ENCODE measurements at regions not wholly inside any gene's neighbourhood (a gene's known extent, or its start where the extent isn't known, plus 50 kb on each side); places are given as distances from the start of the nearest gene placed in this dataset.
"Not testable (repeated sequence)": the region's sequence is repeated elsewhere in the genome, so short reads cannot be mapped to it uniquely, and the experiment has no call there.

DNA sequence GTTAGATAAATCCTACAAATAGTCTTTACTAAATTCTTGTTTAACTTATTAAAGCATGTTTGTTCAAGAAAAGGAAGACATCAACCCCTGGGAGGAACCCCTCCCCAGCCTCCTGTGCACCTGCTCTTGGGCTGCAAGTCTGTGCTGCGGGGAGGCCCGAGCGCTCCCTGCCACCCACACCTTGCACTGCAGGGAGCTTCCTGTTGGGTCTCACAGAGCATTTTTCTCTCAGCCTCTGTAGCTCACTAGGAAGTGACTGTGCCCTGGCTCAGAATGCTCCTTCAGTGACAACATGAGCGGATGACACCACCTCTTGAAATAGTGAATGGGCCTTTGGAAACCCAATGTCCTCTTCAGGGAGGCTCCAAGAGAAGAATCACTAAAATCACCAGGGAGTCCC is 81.1 kb downstream of the OR4M2 start:
- H3K9me2 ChIP-seq (ENCODE audit: insufficient read depth, low read length); BruUV-seq (replicated peaks); DNase-seq (ENCODE audit: low spot score); POLR2A ChIA-PET; CTCF ChIA-PET (ENCODE audit: unreplicated experiment); H3K4me2 ChIP-seq (ENCODE audit: low read length); H3K27ac ChIP-seq (ENCODE audit: low read depth, low read length, poor library complexity, severe bottlenecking); H3K36me3 ChIP-seq (ENCODE audit: insufficient read depth, low read length); H4K20me1 ChIP-seq (ENCODE audit: insufficient read depth, low read length); H2AFZ ChIP-seq (ENCODE audit: low read length); H3K79me2 ChIP-seq (ENCODE audit: insufficient read depth, low read depth, low read length); H3K4me3 ChIP-seq (ENCODE audit: low read depth, low read length, poor library complexity, severe bottlenecking); intact Hi-C loops (cut with micrococcal nuclease; ENCODE audit: unreplicated experiment); H3K4me1 ChIP-seq (ENCODE audit: insufficient read depth, low read length, poor library complexity, severe bottlenecking); H3K9me3 ChIP-seq (ENCODE audit: low read length): not testable (repeated sequence)

- H3K4me3 ChIP-seq (ENCODE audit: low read depth, low read length, poor library complexity, severe bottlenecking); H3K4me2 ChIP-seq (ENCODE audit: low read length); CTCF ChIA-PET (ENCODE audit: unreplicated experiment); DNase-seq (ENCODE audit: low spot score); POLR2A ChIA-PET; intact Hi-C loops (cut with micrococcal nuclease; ENCODE audit: unreplicated experiment); H3K79me2 ChIP-seq (ENCODE audit: insufficient read depth, low read depth, low read length); BruUV-seq (replicated peaks); H2AFZ ChIP-seq (ENCODE audit: low read length); H3K9me2 ChIP-seq (ENCODE audit: insufficient read depth, low read length); H3K9me3 ChIP-seq (ENCODE audit: low read length); H3K27ac ChIP-seq (ENCODE audit: low read depth, low read length, poor library complexity, severe bottlenecking); H3K36me3 ChIP-seq (ENCODE audit: insufficient read depth, low read length); H3K4me1 ChIP-seq (ENCODE audit: insufficient read depth, low read length, poor library complexity, severe bottlenecking); H4K20me1 ChIP-seq (ENCODE audit: insufficient read depth, low read length): not testable (repeated sequence)
Measured at GRCh38 chr15:22163715-22164114, 83.4 kb downstream of the OR4M2 start.

DNA sequence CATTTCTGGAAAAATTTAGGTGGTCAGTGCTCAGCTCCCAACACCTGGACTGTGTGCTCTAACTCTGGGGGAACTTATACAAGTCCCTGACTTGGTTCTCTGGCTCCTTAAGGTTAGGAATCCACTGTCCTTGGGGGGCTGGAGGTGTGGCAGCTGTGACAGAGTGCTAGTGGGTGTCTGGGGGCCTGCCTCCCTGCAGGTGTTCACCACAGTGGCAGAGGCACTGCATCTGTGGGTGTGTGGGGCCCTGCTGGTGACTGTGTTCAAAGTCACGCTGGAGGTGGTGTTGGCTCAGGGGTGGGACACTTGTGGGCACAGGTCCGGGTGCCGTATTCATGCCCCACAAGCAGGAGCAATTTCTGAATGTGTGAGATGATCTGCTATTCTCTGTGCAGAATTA is 87.2 kb downstream of the OR4M2 start:
- H4K20me1 ChIP-seq (ENCODE audit: insufficient read depth, low read length); H3K79me2 ChIP-seq (ENCODE audit: insufficient read depth, low read depth, low read length); DNase-seq (ENCODE audit: low spot score); H3K9me3 ChIP-seq (ENCODE audit: low read length); H3K4me2 ChIP-seq (ENCODE audit: low read length); H3K4me1 ChIP-seq (ENCODE audit: insufficient read depth, low read length, poor library complexity, severe bottlenecking); intact Hi-C loops (cut with micrococcal nuclease; ENCODE audit: unreplicated experiment); H3K4me3 ChIP-seq (ENCODE audit: low read depth, low read length, poor library complexity, severe bottlenecking); CTCF ChIA-PET (ENCODE audit: unreplicated experiment); H3K9me2 ChIP-seq (ENCODE audit: insufficient read depth, low read length); H3K36me3 ChIP-seq (ENCODE audit: insufficient read depth, low read length); POLR2A ChIA-PET; BruUV-seq (replicated peaks); H2AFZ ChIP-seq (ENCODE audit: low read length); H3K27ac ChIP-seq (ENCODE audit: low read depth, low read length, poor library complexity, severe bottlenecking): not testable (repeated sequence)

- DNase-seq (ENCODE audit: low spot score); H3K4me1 ChIP-seq (ENCODE audit: insufficient read depth, low read length, poor library complexity, severe bottlenecking); CTCF ChIA-PET (ENCODE audit: unreplicated experiment); H3K9me3 ChIP-seq (ENCODE audit: low read length); H2AFZ ChIP-seq (ENCODE audit: low read length); intact Hi-C loops (cut with micrococcal nuclease; ENCODE audit: unreplicated experiment); H3K4me2 ChIP-seq (ENCODE audit: low read length); H3K27ac ChIP-seq (ENCODE audit: low read depth, low read length, poor library complexity, severe bottlenecking); H3K36me3 ChIP-seq (ENCODE audit: insufficient read depth, low read length); H3K4me3 ChIP-seq (ENCODE audit: low read depth, low read length, poor library complexity, severe bottlenecking); H3K79me2 ChIP-seq (ENCODE audit: insufficient read depth, low read depth, low read length); H3K9me2 ChIP-seq (ENCODE audit: insufficient read depth, low read length); BruUV-seq (replicated peaks); POLR2A ChIA-PET; H4K20me1 ChIP-seq (ENCODE audit: insufficient read depth, low read length): not testable (repeated sequence)
Measured at GRCh38 chr15:22173029-22173998, 93.0 kb downstream of the OR4M2 start.

DNA sequence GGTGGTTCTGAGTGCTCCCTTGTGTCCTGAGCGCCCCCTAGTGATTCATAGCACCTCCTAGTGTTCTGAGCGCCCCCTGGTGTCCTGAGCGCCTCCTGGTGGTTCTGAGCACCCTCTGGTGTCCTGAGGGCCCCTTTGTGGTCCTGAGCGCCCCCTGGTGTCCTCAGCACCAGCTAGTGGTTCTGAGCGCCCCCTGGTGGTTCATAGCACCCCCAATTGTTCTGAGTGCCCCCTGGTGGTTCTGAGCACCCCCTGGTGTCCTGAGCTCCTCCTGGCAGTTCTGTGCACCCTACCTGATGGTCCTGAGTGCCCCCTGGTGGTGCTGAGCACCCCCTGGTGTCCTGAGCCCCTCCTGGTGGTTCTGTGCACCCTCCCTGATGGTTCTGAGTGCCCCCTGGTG is 93.8 kb downstream of the OR4M2 start:
- H4K20me1 ChIP-seq (ENCODE audit: insufficient read depth, low read length); intact Hi-C loops (cut with micrococcal nuclease; ENCODE audit: unreplicated experiment); CTCF ChIA-PET (ENCODE audit: unreplicated experiment); BruUV-seq (replicated peaks); H3K4me2 ChIP-seq (ENCODE audit: low read length); H3K4me1 ChIP-seq (ENCODE audit: insufficient read depth, low read length, poor library complexity, severe bottlenecking); H2AFZ ChIP-seq (ENCODE audit: low read length); H3K27ac ChIP-seq (ENCODE audit: low read depth, low read length, poor library complexity, severe bottlenecking); H3K79me2 ChIP-seq (ENCODE audit: insufficient read depth, low read depth, low read length); H3K4me3 ChIP-seq (ENCODE audit: low read depth, low read length, poor library complexity, severe bottlenecking); POLR2A ChIA-PET; H3K36me3 ChIP-seq (ENCODE audit: insufficient read depth, low read length); DNase-seq (ENCODE audit: low spot score); H3K9me2 ChIP-seq (ENCODE audit: insufficient read depth, low read length); H3K9me3 ChIP-seq (ENCODE audit: low read length): not testable (repeated sequence)

- not testable (repeated sequence) for DNase-seq (ENCODE audit: low spot score); BruUV-seq (replicated peaks)
Measured at GRCh38 chr15:22177965-22178364, 97.6 kb downstream of the OR4M2 start.

More at GRCh38 chr15:22177965-22178364, 97.6 kb downstream of the OR4M2 start:
- H3K27ac ChIP-seq (ENCODE audit: low read depth, low read length, poor library complexity, severe bottlenecking); intact Hi-C loops (cut with micrococcal nuclease; ENCODE audit: unreplicated experiment); H3K79me2 ChIP-seq (ENCODE audit: insufficient read depth, low read depth, low read length); H2AFZ ChIP-seq (ENCODE audit: low read length); H3K36me3 ChIP-seq (ENCODE audit: insufficient read depth, low read length); H3K9me3 ChIP-seq (ENCODE audit: low read length); CTCF ChIA-PET (ENCODE audit: unreplicated experiment); H3K9me2 ChIP-seq (ENCODE audit: insufficient read depth, low read length); H3K4me3 ChIP-seq (ENCODE audit: low read depth, low read length, poor library complexity, severe bottlenecking); POLR2A ChIA-PET; H3K4me1 ChIP-seq (ENCODE audit: insufficient read depth, low read length, poor library complexity, severe bottlenecking); H3K4me2 ChIP-seq (ENCODE audit: low read length); H4K20me1 ChIP-seq (ENCODE audit: insufficient read depth, low read length): not testable (repeated sequence)

Measured in OCI-LY7 (cell line).